PC-3 (cell line): ENCODE measurements at regions not wholly inside any gene's neighbourhood (a gene's known extent, or its start where the extent isn't known, plus 50 kb on each side); places are given as distances from the start of the nearest gene placed in this dataset.

Source experiments
- EZH2 ChIP-seq: fragments of 300-600 bp; sonication (generic); IDR thresholded peaks from one replicate; pipeline ENCODE4 v1.6.1; 2017; ENCODE audit warnings: antibody characterized with exemption, mild to moderate bottlenecking, low read length; ENCODE audit not compliant: unreplicated experiment
- EZH2phosphoT487 ChIP-seq: fragments of 300-600 bp; sonication (generic); IDR thresholded peaks from 2 replicates; pipeline ENCODE4 v1.6.1; 2018; ENCODE audit warnings: mild to moderate bottlenecking, antibody characterized with exemption, low read length, borderline replicate concordance
- TF ChIP-seq, protein P1 (sequence below): fragments of 300-600 bp; sonication (generic); conservative IDR thresholded peaks from 2 replicates; pipeline ENCODE4 v1.5.1; 2017; ENCODE audit warnings: antibody characterized with exemption, low read depth, mild to moderate bottlenecking, low read length

- TF ChIP-seq, protein P1, sequence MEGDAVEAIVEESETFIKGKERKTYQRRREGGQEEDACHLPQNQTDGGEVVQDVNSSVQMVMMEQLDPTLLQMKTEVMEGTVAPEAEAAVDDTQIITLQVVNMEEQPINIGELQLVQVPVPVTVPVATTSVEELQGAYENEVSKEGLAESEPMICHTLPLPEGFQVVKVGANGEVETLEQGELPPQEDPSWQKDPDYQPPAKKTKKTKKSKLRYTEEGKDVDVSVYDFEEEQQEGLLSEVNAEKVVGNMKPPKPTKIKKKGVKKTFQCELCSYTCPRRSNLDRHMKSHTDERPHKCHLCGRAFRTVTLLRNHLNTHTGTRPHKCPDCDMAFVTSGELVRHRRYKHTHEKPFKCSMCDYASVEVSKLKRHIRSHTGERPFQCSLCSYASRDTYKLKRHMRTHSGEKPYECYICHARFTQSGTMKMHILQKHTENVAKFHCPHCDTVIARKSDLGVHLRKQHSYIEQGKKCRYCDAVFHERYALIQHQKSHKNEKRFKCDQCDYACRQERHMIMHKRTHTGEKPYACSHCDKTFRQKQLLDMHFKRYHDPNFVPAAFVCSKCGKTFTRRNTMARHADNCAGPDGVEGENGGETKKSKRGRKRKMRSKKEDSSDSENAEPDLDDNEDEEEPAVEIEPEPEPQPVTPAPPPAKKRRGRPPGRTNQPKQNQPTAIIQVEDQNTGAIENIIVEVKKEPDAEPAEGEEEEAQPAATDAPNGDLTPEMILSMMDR, result no peak
- TF ChIP-seq EZH2 (no peak), EZH2phosphoT487 (no peak)
Measured at GRCh38 chr3:159917141-159917540, 71.5 kb upstream of the IL12A start.
